ENCODE measurements at regions not wholly inside any gene's neighbourhood (a gene's known extent, or its start where the extent isn't known, plus 50 kb on each side); places are given as distances from the start of the nearest gene placed in this dataset.
"Not testable (repeated sequence)": the region's sequence is repeated elsewhere in the genome, so short reads cannot be mapped to it uniquely, and the experiment has no call there.

DNA sequence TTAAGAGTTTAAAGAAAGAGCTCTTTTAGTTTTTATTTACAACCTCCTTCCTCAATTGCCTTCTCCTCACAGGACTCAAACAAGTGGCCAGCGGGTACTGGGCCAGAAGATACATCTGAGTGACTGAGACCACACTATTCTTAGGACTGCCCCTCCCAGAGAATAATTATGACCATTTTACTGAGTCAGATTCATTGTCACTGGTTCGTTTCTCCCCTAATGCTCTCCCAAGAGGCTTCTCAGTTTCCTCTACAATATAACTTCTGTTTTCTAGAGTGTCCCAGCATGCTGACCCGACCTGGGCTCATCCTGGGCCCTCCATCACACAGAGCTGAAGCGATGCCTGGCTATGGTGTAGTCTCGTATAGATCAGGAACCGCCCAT lies 279.9 kb downstream of the CD83 start:
- no peak for DNase-seq (ENCODE audit: low spot score)

GRCh38 chr6:14398953-14399352 lies 281.4 kb downstream of the CD83 start:
- DNase-seq (ENCODE audit: low spot score) = no peak

- DNase-seq (ENCODE audit: low spot score) = no peak
Measured at GRCh38 chr6:14399635-14400034, 282.1 kb downstream of the CD83 start.

GRCh38 chr6:14401246-14401645 lies 283.7 kb downstream of the CD83 start:
- no peak for DNase-seq (ENCODE audit: low spot score)

GRCh38 chr6:14406614-14407331 lies 289.2 kb downstream of the CD83 start:
- no peak for DNase-seq (ENCODE audit: low spot score)

DNA sequence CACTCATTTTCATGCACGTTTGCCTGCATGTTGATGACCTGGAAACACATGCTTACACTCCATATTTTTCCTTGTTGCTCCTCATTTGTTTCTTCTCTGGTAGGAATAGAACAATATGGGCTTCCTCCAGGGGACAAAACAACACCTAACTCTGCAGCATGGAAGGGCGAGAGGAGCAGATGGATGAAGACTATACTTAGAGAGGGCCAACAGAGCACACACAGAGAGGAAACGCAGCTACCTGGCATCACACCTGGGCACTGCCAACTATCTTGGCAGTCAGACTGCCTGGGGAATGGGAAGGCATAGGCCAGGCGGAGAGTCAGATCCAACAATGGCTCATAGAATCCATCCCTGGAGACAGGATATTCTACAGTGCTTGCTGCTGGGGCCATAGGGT lies 290.9 kb downstream of the CD83 start:
- DNase-seq (ENCODE audit: low spot score) = no peak

GRCh38 chr6:14412026-14412425 lies 294.5 kb downstream of the CD83 start:
- DNase-seq (ENCODE audit: low spot score) = no peak

DNA sequence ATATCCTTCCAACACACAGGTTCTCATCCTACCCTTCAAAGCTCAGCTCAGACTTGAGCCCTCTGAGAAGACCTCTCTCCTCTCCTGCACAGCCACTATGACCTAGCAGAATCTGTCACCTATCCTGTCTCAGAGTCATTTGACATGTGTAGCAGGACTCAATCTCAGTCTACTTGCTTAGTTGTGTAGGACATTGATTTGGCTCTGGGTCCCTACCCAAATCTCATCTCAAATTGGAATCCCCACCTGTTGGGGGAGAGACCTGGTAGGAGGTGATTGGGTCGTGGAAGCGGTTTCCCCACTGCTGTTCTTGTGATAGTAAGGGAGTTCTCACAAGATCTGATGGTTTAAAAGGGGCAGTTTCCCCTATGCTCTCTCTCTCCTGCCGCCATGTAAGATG lies 297.9 kb downstream of the CD83 start:
- DNase-seq (ENCODE audit: low spot score) = no peak

- DNase-seq (ENCODE audit: low spot score) = no peak
Measured at GRCh38 chr6:14417377-14417776, 299.8 kb downstream of the CD83 start.

GRCh38 chr6:14419224-14419623 lies 301.7 kb downstream of the CD83 start:
- not testable (repeated sequence) for DNase-seq (ENCODE audit: low spot score)

- no peak for DNase-seq (ENCODE audit: low spot score)
Measured at GRCh38 chr6:14422061-14422460, 304.5 kb downstream of the CD83 start.

DNA sequence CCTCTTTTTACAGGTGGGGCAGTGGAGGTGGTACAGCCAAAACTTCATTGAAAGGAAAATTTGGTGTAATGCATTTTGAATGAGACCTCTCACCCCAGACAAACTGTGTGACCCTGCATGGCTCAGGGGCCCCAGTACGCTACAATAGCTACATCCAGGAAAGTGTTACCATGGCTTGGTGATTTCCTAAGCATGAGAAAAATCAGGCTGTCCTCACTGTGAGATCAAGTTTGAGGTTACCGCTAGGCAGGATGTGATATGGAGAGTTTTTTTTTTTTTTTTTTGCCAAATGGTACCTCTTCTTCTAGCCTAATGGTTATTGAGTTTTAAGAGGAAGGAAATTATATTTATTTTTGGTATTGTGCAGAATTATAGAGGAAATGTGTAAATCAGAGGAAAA lies 305.3 kb downstream of the CD83 start:
- DNase-seq (ENCODE audit: low spot score) = no peak

DNA sequence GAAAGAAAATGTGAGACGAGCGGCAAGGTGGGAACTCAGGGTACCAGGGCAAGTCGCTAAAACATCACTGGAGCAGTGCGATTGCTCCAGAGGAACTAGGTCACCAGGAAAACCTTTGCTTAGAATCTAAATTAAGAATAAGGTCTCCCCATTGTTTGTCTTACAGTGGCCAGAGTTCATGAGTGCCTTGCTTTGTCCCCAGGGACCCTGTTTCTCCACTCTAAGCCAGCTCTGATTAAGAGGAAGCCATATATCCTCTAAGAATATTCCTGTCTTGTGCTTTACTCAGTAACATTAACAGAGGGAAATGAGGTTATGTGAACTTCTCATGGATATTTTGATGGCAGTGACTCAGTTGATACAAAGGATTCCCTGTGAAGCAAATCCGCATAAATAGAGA lies 305.8 kb downstream of the CD83 start:
- no peak for DNase-seq (ENCODE audit: low spot score)

DNA sequence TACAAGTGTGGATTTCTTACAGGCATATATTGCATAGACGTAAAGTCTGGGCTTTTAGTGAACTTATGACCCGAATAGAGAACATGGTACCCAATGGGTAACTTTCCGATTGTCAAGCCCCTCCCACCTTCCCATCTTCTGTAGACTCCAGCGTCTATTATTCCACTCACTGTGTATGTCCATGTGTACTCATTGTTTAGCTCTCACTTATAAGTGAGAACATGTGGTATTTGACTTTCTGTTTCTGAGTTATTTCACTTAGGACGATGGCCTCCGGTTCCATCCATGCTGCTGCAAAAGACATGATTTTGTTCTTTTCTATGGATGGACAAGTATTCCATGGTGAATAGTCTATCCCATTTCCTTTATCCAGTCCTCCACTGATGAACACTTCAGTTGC lies 306.4 kb downstream of the CD83 start:
- no peak for DNase-seq (ENCODE audit: low spot score)

- no peak for DNase-seq (ENCODE audit: low spot score)
Measured at GRCh38 chr6:14425805-14426204, 308.2 kb downstream of the CD83 start.

DNA sequence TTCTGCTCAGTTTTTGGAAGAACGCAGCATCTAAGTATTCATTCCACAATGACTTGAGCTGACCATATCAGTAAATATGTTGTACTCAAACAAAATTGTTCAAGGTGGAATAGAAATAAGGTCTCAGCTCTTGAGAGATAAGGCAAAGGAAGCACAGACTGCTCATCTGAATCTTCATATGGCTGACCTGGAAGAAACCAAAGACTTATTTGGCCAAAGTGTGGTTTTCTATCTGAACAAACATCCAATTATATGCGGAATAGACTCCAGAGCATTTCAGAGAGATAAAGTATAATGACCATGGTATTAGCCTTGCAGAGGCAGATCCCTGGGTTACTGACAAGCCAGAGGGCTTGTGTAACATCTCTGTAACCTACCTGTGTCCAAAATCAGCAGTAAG lies 308.7 kb downstream of the CD83 start:
- DNase-seq (ENCODE audit: low spot score) = no peak

DNA sequence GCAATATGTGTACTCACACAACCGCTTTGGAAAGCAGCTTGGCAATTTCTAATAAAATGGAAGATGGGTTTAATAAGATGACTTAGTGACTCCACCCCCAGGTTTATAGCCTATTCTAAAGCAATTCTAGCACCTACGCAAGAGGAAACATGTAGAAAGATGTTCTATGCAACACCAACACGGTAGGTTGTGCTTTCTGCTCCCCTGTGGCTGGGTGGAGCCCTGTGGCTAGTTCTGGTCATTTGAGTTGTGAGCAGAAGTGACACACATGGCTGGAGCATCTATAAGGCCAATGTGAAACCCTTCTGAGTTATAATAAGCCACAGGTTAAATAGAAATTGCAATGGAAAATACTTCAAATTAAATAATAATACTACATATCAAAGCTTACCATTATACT lies 310.7 kb downstream of the CD83 start:
- no peak for DNase-seq (ENCODE audit: low spot score)

DNA sequence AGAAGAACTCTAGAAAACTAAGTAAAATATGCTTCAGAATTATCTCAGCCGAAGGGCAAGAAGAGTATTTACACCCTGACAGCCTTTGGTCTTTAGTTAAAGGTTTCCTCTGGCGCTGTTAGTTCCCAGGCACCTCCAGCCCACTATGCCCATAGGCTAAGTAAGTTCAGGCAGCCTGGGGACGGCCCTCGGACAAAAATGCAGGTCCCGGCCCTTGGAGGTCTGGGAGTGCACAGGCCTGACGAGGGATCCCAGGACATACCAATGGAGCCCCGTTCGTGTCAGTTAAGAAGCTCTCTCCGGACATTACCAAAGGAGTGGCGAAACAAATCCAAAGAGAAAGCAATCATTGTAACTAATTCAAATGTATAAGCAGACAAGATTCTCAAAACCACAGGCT lies 311.8 kb downstream of the CD83 start:
- DNase-seq (ENCODE audit: low spot score) = no peak

GRCh38 chr6:14430218-14430617 lies 312.6 kb downstream of the CD83 start:
- no peak for DNase-seq (ENCODE audit: low spot score)

GRCh38 chr6:14431385-14432330 lies 314.1 kb downstream of the CD83 start:
- no peak for DNase-seq (ENCODE audit: low spot score)

DNA sequence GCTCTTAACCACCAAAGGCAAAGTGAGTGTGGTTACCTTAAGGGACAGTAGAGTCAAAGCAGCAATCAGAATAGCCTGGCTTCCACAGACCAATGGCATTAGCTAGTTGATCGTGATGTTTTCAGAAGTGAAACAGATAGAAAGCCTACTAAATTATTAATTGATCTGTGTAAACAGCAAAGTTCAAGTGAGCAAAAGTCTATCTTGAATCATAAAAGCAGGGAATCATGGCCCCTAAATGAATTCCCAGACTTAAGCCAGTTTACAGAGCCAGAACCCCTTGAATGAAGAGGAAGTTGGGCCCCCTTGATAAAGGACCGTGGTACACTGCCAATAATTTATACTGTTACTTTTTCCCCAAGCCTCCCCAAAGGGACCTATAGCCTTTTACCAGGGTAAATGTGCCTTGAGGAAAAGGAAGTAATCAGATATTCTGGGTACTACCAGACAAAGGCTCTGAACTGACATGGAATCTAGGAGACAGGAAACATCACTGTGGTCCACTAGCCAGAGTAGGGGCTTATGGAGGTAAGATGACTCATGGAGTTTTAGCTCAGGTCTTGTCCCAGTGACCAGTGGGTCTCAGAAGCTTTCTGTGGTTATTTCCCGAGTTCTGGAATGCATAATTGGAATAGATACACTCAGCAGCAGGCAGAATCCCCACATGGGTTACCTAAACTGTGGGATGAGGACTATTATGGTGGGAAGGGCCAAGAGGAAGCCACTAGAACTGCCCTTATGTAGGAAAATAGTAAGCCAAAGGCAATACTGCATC lies 317.5 kb downstream of the CD83 start:
- no peak for DNase-seq (ENCODE audit: low spot score)

GRCh38 chr6:14436592-14437132 lies 319.1 kb downstream of the CD83 start:
- DNase-seq (ENCODE audit: low spot score) = no peak
